HG03045 (cell line): ENCODE measurements at regions not wholly inside any gene's neighbourhood (a gene's known extent, or its start where the extent isn't known, plus 50 kb on each side); places are given as distances from the start of the nearest gene placed in this dataset.
"Not testable (repeated sequence)": the region's sequence is repeated elsewhere in the genome, so short reads cannot be mapped to it uniquely, and the experiment has no call there.

Source experiments
- ATAC-seq: cut with Tn5 transposase; IDR thresholded peaks from one replicate; pipeline ENCODE4 v1.9.1; 2021; ENCODE audit warnings: mild to moderate bottlenecking, moderate library complexity; ENCODE audit not compliant: unreplicated experiment

DNA sequence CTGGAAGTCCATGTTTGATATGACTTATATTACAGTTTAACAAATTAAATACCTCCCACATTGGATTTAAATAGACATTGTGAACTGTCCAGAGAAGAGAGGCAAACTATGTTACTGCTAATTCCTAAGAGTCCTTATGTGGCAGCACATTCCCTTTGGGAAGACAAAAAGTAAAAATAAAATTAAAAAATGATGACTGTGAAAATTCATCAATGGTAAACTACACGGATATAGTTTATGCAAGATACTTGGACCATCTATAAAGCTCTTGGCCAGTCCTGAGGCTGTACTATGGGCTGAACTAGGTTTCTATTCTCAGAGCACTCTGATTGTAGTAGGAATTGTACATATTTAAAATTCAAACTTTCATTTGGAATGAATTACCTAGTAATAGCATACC, 206.4 kb downstream of the LRRK2 start:
- ATAC-seq, result no peak

DNA sequence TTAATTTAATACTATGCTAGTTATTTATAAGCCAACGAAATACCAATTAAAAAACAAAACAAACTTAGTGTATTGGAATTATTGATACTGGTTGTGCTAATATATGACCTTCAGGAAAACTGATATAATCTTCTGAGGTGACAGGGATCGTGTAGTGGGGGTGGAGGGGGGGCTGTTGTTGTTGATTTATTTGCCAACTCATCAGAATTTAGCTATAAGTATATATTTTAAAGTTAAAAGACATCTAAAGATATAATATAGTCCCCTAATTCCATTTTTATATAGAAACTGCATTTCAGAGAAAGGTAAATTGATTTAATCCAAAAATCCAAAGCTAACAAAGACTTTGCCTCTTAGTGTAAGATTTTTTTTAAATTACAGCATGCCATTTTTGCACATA, 210.5 kb downstream of the LRRK2 start:
- no peak for ATAC-seq

DNA sequence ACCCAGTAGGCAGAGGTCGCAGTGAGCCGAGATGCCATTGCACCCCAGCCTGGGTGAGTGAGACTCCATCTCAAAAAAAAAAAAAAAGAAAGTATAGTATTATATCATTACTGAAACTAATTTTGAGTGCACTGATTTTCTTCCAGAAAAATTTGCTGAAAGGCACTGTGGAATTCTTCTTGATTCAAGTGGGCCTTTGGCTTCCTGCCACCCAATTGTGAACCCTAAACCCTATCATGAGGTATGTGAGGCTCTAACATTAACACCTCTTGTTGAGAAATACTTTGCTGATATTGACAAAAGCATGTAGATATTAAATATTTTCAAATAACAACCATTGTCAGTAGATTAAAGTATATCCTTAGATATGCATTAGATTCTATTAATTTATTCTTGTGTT, 211.2 kb downstream of the LRRK2 start:
- ATAC-seq, result no peak

DNA sequence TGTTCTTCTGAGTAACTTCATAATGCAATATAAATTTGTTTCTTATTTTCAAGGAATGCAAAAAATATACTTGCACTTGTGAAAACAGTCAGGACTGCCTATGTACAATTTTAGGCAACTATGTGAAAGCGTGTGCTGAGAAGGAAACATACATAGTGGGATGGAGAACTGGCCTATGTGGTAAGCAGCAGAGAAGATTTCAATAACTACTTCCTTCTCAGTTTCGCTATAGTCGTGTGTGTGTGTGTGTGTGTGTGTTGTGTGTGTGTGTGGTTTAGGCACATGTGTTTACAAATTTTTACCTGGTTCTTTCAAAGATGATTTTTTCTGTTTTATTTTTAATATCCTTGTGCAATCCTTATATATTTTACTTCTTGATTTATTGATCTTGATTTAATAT, 211.8 kb downstream of the LRRK2 start:
- ATAC-seq, result no peak

DNA sequence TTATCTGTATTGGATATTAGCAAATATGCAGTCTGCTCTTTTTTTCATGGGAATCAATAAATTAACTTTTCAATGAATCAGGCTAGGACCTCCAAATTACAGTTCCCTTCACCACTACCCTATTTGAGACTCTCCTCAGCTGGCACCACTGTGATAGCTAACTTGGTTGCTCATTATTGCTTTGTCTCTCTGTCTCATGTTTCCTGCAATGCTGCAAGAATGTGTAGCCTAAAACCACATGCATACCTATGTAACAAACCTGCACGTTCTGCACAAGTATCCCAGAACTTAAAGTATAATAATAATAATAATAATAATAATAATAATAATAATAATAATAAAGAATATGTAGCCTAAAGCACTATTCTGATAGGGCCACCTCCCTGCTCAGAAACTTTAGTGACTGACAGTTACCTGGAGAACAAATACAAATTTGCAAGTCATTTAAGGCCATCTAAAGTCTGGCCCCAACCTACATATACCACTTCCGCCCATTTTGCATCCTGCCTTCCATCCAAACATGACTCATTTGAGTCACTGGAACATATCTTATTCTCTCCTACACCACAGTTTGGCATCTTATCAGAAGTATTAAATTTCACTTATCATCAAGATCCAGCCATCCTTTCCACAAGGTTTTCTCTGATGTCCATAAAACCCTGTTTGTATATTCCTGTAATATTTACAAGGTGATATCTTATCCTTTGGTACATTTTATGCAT, 215.1 kb downstream of the LRRK2 start:
- no peak for ATAC-seq

DNA sequence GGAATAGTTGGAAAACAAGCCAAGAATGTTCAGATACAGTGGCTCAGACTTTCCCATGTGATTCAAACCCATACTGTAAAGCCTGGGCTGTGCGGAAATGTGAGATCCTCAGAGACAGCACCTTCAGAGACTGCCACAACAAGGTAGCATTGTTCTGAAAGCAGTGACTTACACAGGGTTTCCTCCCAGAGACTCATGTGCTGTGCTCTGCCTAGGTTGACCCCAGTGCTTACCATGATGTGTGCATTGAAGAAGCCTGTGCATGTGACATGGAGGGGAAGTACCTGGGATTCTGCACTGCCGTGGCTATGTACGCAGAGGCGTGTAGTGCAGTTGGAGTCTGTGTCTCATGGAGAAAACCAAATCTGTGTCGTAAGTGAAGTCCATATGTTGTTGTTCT, 219.4 kb downstream of the LRRK2 start:
- no peak for ATAC-seq

DNA sequence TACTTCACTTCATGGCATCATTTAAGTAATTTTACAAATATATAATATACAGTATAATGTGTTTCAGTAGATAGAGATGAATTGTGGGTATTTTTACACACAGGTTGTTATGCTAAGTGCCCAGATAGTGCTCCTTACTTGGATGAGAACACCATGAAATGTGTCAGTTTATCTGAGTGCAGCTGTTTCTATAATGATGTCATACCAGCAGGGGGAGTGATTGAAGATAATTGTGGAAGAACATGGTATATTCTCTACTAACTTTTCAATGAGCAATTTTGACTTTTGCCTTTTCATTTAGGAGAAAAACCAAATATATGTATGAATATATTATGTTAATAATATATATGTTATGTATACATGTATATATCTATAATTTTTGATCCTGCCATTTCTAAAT, 221.6 kb downstream of the LRRK2 start:
- no peak for ATAC-seq

DNA sequence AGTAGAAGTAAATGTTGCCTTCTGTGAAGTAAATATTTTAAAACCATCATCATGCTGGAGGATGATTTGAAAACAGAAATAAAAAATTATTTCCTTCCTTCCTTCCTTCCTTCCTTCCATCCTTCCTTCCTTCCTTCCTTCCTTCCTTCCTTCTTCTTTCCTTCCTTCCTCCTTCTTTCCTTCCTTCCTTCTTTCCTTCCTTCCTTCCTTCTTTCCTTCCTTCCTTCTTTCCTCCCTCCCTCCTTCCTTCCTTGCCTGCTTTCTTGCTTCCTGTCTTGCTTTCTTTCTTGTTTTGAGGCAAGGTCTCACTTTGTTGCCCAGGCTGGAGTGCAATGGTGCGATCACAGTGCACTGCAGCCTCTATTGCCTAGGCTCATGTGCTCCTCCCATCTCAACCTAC, 223.7 kb downstream of the LRRK2 start:
- not testable (repeated sequence) for ATAC-seq

DNA sequence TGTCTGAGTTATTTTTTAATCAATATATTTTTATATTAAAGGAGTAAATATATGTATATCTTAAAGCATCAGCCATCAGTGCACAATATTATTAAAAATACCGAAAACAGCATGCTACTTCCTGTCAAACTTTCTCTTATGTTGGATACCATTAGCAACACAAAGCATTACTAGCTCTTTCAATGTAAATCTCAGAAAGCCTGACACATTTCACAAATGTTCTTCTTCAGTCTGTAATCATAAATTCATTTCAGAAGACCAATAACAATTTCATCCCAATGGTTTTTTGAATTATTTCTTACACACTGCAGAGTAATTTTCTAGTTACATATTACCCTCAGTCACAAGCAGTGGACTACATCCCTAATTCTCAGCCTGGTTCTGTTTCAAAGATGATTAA, 226.9 kb downstream of the LRRK2 start:
- no peak for ATAC-seq

DNA sequence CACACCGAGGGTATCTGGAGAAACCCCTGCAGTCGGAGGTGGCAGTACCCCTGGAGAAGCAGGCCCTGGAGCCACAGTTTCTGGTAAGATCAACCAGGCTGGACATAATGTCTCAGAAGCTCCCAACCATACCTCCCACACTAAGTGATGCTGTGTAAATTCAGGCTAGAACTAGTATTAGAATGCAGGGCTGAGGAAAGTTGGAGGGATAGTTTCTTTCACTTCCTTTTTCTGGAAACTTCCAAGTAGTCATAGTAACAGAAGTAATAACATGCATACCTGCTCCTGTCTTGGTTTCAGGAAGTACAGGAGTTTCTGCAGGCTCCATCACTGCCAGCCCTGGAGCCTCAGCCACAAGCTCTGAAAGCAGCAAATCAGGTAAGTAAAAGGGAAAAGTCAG, 228.1 kb upstream of the CNTN1 start:
- no peak for ATAC-seq

DNA sequence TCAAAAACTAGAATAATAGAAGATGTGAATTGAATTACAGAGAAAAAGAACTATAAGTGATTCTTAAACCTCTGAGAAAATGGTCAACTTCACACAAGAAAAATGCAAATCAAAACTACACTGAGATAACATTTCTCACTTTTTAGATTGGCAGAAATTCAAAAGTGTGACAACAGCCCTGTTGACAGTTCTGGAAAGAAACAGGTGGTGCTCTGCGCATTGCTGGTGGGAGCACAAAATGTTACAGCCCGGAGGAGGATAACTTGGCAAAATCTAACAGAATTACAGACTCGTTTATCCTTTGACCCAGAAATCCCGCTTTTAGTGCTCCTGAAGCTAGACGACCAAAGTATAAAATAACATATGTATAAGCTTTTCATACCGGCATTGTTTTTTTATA, 222.5 kb upstream of the CNTN1 start:
- no peak for ATAC-seq

DNA sequence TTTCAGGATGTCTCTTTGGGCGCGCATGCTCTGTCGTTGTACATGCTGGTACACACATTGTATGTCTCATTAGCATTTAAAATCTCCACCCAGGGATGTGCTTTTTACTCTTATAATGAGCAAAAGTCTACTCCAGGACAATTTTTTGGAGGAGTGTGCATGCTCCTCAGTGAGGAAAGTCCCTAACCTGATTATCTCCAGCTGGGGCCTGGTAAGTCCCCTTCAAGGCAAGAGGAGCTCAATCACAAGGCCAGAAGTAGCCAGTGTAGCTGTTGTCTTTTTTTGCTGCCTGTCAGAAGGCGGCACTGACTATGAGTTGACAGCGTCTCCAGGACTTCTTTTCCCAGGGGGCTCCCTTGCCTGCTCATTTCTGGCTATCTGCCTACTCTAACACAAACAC, 218.3 kb upstream of the CNTN1 start:
- ATAC-seq, result no peak

DNA sequence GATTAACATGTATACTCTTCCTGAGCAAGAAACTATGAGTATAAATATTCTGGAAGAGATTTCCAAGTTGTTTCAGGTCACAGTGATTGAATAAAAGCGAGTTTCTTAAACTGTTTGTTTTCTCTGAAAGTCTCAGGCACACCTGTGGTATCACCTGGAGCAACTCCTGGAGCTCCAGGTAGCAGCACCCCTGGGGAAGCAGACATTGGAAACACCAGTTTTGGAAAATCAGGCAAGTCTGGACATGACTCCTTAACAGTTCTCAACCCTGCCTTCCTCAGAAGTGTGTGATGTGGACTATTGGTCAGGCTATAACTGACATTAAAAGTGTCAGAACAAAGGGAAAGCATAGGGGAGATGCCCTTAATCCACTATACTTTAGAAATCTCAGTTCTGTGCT, 217.6 kb upstream of the CNTN1 start:
- no peak for ATAC-seq

DNA sequence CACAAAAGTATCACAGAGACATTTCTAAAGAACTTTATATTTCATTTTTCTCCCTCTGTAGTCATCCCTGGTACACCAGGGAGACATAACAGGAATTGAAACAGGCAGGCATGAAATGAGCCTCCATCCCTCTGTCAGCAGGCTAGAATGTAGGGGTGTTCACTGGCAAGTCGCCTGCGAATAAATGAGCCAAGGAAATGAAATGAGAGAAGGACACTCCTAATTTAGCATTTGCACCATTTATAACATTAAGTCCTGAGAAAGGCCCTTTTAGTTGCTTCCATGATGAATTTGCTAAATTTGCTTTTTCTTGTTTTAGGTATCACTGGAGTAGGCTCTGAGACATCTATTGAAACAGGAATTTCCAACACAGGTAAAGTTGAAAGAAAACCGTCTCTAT, 192.4 kb upstream of the CNTN1 start:
- ATAC-seq, result no peak

DNA sequence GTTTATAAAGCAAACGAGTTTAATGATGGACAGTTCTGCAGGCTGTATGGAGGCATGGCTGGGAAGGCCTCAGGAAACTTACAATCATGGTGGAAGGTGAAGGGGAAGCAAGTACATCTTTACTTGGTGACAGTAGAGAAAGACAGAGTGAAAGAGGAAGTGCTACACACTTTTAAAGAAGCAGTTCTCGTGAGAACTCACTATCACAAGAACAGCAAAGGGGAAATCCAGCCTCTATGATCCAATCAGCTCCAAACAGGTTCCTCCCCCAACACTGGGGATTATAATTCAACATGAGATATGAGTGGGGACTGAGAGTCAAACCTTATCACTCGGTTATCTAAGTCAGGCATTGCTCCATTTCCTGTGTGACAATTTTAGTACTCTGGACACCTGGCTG, 189.9 kb upstream of the CNTN1 start:
- ATAC-seq, result no peak

DNA sequence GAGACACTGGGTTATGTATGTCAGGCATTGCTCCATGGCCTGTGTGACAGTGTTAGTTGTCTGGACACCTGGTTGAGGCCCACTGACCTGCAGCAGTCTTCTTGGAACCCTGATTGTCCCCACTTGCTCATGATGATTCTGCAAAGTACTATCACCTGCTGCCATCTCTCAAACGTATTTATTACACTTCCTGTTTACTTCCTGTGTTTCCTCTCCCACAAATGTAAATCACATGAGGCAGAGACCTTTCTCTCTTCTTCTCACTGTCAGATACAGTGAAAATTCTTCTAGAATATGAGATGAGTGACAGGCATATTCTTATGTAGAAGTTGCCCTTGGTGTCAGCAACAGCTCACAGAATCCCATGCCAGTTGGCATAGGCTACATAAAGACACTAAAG, 186.9 kb upstream of the CNTN1 start:
- ATAC-seq, result no peak

DNA sequence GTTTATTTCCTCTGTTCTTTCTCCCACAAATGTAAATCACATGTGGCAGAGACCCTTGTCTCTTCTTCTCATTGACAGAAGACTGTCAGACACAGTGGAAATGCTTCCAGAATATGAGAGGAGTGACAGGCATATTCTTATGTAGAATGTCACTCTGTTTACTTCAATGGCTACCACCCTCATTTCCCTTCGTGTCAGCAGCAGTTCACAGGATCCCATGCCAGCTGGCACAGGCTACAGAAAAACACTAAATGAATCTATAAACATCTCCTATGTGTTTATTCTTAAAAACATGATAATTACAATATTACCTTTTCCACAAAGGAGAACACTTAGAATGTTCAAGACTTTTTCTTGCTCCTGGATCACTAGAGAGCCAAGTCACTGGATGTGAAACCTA, 183.8 kb upstream of the CNTN1 start:
- no peak for ATAC-seq

DNA sequence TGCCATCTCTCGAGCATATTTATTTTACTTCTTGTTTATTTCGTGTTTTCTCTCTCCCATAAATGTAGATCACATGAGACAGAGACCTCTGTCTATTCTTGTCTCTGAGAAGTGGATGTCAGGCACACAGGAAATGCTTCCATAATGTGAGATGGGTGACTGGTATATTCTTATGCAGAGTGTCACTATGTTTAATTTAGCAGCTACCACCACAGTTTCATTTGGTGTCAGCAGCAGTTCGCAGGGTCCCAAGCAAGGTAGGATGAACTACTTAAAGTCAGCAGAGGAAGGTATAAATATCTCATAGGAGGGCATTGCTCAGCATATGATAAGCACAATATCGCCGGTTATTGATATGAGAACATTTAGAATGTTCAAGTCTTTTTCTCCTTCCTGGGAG, 180.9 kb upstream of the CNTN1 start:
- no peak for ATAC-seq

DNA sequence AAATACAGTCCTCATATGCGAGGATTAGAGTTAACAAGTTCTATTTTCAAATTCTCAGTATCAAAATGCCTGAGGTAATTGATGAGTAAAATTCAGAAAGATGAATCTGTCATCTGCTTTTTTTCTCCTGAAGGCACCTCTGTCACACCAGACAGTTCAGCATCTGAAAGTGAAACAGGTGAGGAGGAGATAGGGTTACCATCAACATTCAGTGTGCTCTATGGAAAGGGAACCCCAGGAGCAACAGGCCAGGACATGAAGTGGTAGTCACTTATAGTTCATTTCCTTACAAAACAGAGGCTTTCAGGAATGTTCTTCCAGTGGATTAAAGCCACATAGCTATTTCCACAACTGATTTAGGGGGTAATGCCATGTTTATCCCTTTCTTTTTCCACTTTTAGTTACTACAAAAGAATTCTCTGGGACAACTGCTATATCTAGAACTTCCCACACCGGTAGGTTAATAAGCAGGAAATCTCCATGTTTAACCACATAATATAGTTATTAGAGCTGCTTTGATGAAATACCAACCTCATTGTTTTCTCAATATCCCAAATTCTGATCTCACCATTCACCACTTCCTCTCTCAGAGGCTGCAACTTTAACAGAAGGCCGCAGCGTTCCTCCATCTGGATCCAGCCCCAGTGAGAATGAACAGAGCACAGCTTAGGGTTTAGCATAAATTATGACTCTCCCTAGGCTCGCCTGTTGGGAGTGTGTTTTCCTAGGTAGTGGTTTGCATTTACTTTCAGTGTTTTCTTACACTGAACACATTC, 177.0 kb upstream of the CNTN1 start:
- no peak for ATAC-seq

DNA sequence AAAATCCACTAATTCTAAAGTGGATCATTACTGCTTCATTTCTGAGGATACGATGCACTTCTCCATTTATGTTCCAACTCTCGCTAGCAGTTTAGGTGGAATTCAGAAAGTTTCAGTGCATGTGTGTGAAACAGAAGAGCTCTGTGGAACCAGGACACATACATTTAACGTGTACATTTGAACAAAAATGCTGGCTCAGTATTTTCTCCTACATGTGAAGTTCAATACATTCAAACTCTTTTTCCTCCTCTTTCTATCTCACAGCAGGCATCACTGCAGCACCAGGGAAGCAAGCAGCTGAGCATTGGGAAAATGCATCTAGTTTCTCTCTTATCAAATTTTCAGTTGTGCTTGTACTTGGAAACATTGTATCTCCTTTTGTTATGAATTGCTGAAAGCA, 169.4 kb upstream of the CNTN1 start:
- ATAC-seq, result no peak

DNA sequence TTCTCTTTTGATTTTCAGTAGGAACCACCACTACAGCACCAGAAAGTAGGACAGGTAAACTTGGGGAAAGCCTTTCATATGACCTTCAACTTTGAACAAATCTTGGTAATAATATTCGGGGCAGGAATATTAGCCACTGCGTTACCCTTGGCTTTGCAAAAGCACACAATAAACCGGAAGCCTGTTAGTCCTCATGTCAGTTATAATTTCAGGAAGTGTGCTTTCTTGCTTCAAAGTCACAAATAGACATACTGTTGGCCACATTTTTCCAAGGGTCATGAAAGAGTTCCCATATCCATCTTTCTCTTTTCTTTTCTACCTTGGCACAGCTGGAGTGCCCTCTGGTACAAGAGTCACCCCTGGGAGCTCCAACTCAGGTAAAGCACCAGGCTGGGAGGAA, 167.2 kb upstream of the CNTN1 start:
- ATAC-seq, result no peak

DNA sequence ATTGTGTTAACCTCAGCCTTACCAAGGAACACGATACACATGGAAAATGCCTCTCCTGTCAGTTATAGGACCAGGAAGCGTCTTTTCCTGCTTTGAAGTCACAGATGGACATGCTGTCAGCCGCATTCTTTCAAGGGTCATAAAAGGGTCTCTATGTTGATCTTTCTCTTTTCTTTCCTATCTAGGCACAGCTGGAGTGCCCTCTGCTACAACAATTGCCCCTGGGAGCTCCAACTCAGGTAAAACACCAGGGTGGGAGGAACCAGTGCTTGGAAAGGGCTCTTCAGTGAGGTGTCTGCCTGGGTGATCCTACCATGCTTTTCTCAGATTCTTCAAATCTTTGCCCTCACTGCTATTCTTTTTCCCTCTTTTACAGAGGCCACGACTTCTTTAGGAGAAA, 157.4 kb upstream of the CNTN1 start:
- no peak for ATAC-seq

DNA sequence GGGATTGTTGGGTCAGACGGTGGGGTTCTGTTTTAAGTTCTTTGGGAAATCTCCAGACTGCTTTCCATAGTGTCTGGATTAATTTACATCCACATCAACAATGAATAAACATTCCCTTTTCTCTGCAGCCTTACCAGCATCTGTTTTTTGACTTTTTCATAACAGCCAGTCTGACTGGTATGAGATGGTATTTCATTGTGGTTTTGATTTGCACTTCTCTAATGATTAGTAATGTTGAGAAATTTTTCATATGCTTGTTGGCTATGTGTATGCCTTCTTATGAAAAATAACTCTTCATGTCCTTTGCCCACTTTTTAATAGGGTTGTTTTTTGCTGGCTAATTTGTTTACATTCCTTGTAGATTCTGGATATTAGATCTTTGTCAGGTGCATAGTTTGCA, 140.8 kb upstream of the CNTN1 start:
- no peak for ATAC-seq
